Erythroblast (primary cell): ENCODE measurements at regions not wholly inside any gene's neighbourhood (a gene's known extent, or its start where the extent isn't known, plus 50 kb on each side); places are given as distances from the start of the nearest gene placed in this dataset.

ENCODE experiments used
- DNase-seq, 2 experiments: peaks; one replicate each; lab custom pipeline; 2025; lab: John Stamatoyannopoulos, UW
- GATA1 ChIP-seq: IDR thresholded peaks from 2 replicates; pipeline ENCODE4 v1.6.1; 2011; ENCODE audit warnings: low read depth, mild to moderate bottlenecking, control low read depth, low read length, moderate library complexity
- POLR2A ChIP-seq: IDR thresholded peaks from 2 replicates; pipeline ENCODE4 v1.6.1; 2011; ENCODE audit warnings: mild to moderate bottlenecking, low read length

DNA sequence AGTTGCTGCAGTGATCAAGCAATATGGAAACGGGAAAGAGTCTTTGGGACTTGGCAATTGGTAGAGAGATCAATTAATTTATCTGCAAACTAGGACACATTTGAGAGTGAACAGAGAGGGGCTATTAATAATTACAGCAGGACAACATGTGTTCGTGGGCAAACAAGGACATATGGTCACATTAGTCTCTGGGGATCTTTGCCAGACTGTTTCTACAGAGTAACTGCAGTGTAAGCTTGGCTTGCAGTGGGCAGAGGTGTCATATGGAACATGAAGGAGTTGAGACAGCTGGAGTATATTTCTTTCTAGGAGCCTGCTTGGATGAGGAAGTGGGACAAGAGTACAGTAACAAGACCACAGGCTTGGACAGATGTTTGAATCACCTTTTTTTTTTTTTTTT is 232.1 kb upstream of the LYZL1 start:
- TF ChIP-seq POLR2A (no peak), GATA1 (no peak)
- DNase-seq = no peak

DNA sequence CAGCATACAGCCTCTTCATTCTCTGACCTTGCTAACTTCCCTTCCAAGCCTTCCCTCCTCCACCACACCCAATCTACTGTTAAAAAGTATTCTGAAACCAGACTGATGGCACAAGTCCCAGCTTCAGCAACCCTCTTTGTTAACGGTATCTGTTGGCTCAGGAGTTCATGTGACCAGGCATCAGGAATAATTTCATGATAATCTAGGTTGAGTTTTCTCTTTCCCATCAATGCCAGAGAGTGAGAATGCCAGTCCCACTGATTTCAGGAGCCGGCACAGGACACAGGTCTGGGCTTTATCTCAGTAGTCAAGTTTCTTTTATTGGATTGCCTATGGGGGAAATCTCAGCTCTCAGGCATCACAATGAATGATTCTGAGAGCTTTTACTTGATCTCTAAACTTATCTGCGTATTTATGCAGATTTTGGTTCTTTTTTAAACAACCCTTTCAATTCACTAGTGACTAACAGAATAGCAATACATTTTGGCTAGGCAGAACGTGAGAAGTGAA is 231.0 kb upstream of the LYZL1 start:
- DNase-seq = no peak
- TF ChIP-seq POLR2A = no peak
- no peak for TF ChIP-seq GATA1

- TF ChIP-seq GATA1 (no peak), POLR2A (no peak)
These were observed 224.8 kb upstream of the LYZL1 start for GRCh38 chr10:29063806-29064644.

GRCh38 chr10:29064680-29065079 is 224.2 kb upstream of the LYZL1 start:
- TF ChIP-seq GATA1 (no peak), POLR2A (no peak)
- no peak for DNase-seq

More at GRCh38 chr10:29063806-29064644, 224.8 kb upstream of the LYZL1 start:
- DNase-seq = no peak

- DNase-seq = no peak
- TF ChIP-seq GATA1 (no peak), POLR2A (no peak)
These were observed 221.7 kb upstream of the LYZL1 start for GRCh38 chr10:29067161-29067560.

DNA sequence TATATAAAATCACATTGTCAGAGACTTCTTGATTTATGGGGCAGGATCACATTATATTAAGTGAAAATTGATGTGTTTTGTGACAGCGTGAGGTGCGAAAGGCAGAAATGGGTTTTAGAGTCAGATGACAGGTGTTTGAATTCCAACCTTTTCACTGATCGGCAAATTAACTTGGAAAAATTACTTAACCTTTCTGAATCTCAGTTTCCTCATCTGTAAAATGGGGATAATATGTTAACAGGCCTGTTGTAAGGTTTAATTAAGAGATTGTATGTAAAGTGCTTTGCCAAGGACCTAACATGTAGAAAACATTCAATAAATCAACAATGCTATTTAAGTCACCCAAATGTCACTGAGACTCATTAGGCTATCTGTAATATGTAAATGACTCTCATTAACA is 221.2 kb upstream of the LYZL1 start:
- TF ChIP-seq POLR2A (no peak), GATA1 (no peak)

GRCh38 chr10:29068302-29068701 is 220.6 kb upstream of the LYZL1 start:
- no peak for TF ChIP-seq POLR2A
- no peak for TF ChIP-seq GATA1
- no peak for DNase-seq

More for the DNA sequence above, 221.2 kb upstream of the LYZL1 start:
- no peak for DNase-seq

- no peak for DNase-seq
- TF ChIP-seq POLR2A = no peak
- TF ChIP-seq GATA1 = no peak
These were observed 219.9 kb upstream of the LYZL1 start for GRCh38 chr10:29068966-29069365.

GRCh38 chr10:29069941-29070340 is 218.9 kb upstream of the LYZL1 start:
- DNase-seq = no peak
- TF ChIP-seq POLR2A = no peak
- TF ChIP-seq GATA1 = no peak

- DNase-seq = no peak
- no peak for TF ChIP-seq POLR2A
- no peak for TF ChIP-seq GATA1
These were observed 210.0 kb upstream of the LYZL1 start for GRCh38 chr10:29078919-29079318.

DNA sequence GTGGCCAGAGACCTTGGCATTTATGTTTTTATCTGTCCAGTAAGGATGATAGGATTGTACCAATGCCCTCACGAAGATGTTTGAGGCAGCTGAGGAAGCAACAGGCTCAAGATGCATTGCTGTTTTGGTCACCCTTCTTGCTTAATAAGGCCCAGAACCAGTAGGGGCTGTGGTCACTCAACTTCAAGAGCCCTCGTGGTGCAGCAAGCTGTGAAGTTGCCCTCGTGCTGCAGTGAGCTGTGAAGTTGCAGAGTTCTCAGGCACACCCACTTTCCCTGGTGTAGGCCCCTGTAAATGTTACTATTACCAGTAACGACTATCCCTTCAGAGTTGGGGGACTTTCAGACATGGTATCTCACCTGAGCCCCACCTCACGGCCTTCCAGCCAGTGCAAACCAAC is 207.6 kb upstream of the LYZL1 start:
- no peak for TF ChIP-seq GATA1
- no peak for TF ChIP-seq POLR2A
- no peak for DNase-seq

DNA sequence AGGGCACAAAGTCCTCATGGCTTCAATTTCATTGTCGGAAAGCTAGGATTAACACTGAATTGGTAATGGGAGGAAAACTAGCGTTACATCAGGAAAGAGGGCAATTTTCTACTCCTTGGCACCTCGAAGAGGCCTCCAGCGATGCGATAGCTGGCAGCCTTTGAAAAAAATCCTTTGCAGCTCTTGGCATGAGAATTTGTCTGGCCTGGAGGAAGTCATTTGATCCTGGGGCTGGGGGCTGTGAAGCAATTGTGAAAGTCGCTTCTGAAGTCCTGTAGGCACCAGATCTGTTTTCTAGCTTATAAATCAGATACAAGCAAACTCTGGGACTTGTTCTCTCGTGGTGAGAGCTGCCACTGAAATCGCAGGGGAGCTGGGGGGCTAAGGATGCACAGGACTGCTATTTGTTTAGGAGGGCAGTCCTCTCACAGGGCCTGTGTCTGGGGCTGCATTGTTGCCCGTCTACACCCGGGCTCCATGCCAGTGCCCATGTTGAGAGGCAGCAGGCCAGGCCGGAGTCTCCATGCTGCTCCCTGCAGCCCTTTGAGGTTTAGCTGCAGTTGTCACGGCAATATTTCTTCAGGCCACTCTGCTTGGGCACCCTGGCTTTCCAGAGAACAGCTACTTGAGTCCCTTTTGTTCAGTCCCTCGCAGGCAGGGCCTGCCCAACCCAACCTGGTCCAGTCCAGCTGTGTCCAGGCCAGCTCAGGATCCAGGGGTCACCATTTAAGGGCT is 206.8 kb upstream of the LYZL1 start:
- TF ChIP-seq POLR2A = no peak
- TF ChIP-seq GATA1 = no peak
- DNase-seq = no peak

- no peak for TF ChIP-seq GATA1
- no peak for TF ChIP-seq POLR2A
- no peak for DNase-seq
These were observed 205.8 kb upstream of the LYZL1 start for GRCh38 chr10:29083096-29083495.

DNA sequence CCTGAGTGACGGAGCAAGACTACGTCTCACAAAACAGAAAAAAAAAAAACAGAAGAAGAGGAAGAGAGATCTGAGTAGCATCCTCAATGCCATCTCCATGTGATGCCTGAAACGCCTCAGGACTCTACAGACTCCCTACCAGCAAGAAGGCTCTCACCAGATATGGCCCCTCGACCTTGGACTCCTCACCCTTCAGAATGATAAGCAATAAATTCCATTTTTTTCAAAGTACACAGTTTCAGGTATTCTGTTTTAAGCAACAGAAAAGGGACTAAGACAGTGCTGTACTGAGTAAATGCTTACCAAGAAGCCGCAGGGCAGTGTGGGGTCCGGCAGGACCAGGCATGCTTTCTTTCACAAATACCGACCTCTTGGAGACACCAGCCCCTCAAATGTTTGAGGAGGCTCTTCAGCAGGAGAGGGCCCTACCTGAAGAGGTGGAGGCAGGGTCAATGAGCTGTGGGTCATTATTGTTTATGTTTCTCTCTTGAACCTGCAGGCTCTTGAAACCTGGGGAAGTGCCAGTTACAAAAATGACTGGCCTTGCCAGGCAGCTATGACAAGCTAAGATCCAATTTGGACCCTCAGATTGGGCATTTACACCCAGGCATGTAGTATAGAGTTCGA is 204.1 kb upstream of the LYZL1 start:
- TF ChIP-seq GATA1 (no peak), POLR2A (no peak)
- no peak for DNase-seq
